ENCODE measurements at regions not wholly inside any gene's neighbourhood (a gene's known extent, or its start where the extent isn't known, plus 50 kb on each side); places are given as distances from the start of the nearest gene placed in this dataset.

DNA sequence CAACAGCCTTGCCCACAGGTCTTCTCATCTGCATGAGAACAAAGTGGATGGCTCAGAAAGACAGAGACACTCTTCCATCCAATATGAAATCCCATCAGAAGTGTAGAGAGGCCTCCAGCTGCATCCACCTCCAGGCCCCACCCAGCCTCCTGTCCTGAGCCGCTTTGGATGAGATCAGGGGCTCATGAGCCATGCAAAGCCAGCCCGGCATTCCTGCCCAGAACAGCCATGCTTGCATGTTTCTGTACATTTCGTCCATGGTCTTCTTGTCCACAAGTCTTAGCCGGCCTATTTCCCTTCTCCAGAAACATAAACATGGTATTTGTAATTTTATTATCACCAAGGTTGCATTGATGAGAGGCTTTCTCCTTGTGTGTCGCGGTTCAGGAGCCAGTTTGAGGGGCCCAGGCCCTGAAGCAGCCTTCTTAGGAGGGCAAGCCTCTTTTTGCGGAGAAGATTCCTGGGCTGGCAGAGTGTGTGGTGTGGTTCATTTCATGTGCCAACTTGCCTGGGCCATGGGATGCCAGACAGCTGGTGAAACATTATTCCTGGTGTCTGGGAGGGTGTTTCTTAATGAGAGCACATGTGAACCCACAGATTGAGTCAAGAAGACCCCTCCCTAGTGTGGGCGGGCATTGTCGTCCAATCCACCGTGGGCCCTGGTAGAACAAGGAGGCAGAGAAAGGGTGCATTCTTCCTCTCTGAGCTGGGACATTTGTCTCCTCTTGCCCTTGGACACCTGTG is 928.9 kb downstream of the TBC1D22A start:
- no peak for DNase-seq

GRCh38 chr22:47690586-47690985 is 928.1 kb downstream of the TBC1D22A start:
- no peak for DNase-seq

DNA sequence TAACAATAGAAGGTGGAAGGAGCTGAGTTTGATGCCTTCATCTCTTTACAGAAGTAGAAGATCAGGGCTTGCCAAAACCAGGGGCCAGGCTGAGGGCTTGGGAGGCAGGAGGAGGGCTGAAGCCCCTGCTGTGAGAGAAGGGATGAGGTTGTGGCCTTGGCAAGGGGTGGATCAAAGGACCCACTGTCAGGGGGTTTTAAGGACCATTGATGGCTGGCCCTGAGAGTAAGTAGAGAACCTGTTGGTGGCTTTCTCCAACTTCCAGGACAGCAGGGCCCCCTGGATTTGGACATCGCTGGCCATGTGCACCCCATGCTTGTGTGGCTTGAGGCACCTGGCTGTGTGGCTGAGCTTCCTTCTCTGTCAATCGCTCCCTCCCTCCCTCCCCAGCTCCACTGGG is 927.7 kb downstream of the TBC1D22A start:
- DNase-seq: no peak

DNA sequence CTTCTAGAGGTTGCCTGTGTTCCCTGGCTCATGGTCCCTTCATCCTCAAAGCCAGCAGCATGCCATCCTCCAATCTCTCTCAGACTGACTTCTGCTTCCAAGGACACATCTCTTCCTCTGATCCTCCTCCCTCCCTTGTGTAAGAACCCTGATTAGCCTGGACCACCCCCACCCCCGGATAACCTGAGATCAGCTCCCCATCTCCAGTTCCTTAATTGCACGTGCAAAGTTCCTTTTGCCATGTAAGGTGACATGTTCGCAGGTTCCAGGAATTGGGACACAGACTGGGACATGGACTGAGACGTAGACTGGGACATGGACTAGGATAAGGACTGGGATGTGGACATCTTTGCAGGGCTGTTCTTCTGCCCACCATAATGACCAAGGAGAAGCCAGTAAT is 925.3 kb downstream of the TBC1D22A start:
- no peak for DNase-seq

GRCh38 chr22:47687346-47687655 is 924.9 kb downstream of the TBC1D22A start:
- DNase-seq: no peak

DNA sequence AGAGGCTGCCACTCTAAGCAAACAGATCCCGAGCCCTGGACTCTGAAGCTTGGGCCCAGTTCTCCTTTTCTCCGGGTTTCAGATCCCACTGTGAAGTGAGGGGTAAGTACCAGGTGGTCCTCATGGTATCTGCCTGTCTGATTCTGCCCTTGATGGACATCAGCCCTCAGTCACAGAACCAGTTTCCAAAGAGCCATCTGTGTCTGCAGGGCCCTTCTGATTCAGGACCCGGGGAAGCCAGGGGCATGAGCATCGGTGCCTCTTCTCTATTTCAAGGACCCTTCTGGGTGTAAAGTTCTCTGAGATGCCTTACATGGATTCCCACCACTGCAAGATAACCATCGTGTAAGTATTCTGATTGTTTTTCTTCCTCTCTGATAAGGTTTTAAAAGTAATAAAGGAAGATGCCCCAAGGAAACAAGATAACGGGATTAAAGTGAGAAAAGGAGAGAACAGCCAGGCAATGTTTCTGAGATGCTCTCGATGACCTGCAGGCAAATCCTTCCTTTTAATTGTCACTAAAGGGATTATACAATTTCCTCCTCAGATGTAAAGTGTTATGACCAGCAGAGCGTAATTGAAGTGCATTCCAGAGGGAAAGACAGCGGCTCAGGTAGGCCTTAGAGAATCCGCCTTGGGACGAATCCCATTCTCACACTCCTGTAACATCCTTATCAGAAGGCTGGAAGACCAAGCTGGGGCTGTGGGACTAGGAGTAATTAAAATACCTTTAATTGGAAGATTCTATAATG is 924.3 kb downstream of the TBC1D22A start:
- DNase-seq: no peak

GRCh38 chr22:47681411-47682165 is 919.1 kb downstream of the TBC1D22A start:
- no peak for DNase-seq

GRCh38 chr22:47678636-47679287 is 916.3 kb downstream of the TBC1D22A start:
- no peak for DNase-seq

GRCh38 chr22:47678048-47678447 is 915.6 kb downstream of the TBC1D22A start:
- no peak for DNase-seq

GRCh38 chr22:47676685-47677084 is 914.2 kb downstream of the TBC1D22A start:
- no peak for DNase-seq

- no peak for DNase-seq
These were observed 912.1 kb downstream of the TBC1D22A start for GRCh38 chr22:47674600-47674999.

DNA sequence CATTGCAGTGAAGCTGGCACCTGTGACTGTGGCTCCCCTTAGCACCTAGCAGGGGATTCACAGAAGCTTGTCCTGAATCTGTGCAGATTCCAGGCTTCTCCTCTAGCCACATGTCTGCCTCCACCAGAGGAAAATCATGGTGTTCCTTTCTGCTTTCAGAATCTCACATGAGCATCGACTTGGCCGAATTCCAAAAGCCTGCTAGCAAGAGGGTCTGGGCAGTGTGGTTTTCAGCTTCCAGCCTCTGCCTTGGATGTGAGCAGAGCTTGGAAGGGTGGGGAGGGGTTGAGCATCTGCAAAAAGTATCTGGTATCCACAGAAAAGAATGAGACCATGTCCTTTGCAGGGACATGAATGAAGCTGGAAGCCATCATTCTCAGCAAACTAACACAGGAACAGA is 911.1 kb downstream of the TBC1D22A start:
- DNase-seq: no peak

GRCh38 chr22:47672526-47672925 is 910.1 kb downstream of the TBC1D22A start:
- DNase-seq: no peak

GRCh38 chr22:47665151-47665550 is 902.7 kb downstream of the TBC1D22A start:
- no peak for DNase-seq

- no peak for DNase-seq
These were observed 901.5 kb downstream of the TBC1D22A start for GRCh38 chr22:47663615-47664605.

DNA sequence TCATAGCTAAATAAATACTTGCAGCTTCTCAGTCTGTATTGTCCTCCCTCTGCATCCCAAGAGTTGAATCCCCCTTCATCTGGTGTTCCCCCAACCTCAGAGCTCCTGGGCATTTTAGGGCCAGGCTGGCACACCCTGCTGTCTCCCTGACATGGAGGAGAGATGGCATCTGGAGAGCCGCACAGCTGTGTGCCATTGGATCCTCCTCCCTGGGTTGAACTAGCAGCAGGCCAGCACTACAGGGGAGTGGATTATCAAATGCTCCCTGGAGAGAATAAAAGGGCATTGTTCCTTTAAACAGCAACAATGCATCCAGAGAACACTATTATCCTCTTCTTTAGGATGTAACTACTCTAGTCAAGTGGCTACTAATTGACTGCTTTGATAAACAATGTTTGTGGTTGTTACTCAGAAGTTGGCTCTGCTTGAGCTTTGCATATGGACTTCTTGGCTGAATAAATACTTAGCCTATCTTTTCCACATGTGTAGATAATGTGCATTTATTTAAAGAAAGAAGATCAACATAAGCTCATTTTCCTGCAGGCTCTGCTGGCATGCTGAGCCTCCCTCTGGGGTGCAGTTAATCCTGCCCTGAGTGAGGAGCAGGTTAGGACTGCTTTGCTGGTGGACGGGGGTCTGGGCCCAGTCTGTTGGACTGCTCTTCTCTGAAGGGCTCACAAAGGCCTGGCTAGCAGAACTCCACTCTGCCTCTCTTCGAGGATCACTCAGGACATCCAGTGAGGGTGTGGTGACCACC is 897.2 kb downstream of the TBC1D22A start:
- no peak for DNase-seq

- no peak for DNase-seq
These were observed 895.7 kb downstream of the TBC1D22A start for GRCh38 chr22:47658182-47658581.

- no peak for DNase-seq
These were observed 894.8 kb downstream of the TBC1D22A start for GRCh38 chr22:47657224-47657623.

DNA sequence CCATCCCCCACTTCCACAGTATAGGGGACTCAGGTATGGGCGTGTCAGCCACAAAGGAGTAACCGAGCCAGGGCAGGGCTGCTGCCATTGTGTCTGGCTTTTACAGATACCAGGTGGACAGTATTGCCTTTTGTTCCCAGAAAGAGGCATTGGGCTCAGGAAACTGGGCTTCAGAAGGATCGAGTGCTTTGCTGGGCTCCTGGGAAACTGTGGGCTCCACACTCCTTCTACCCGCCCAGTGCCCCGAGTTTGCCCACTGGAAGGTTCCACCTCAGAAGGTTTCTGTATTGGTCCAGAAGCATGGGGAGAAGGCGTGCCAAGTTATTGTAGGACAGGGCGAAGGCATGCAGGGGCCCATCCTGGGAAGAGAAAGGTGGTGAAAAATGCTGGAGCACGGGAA is 894.4 kb downstream of the TBC1D22A start:
- DNase-seq: no peak

- no peak for DNase-seq
These were observed 893.5 kb downstream of the TBC1D22A start for GRCh38 chr22:47655930-47656329.

DNA sequence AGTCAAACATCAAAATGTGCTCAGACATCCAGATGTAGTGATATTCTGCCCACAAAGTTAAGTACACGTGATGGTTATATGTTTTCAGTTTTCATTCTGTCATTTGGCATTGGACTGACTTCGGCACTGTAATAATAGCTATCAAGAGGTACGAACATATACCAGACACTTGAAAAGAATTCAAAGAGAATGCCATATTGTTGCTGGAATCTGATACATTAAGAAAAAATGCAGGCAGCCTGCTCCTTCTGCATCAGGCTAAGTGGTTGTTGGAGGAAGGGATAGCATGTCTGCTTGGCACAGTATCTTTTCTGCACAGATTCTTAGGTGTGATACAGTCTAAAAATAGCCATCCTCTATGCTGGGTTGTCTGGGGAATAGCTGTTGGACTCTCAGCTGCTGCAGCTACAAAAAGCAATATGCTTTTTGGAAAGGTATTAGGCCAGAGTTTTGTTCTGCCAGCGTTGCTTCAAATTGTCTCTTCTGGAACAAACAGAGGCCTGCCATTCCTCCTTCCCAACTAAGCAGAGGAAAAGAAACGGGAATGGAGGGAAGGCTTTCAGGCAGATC is 892.6 kb downstream of the TBC1D22A start:
- DNase-seq: no peak

Measured in amniotic stem cell (primary cell).